ENCODE measurements at regions not wholly inside any gene's neighbourhood (a gene's known extent, or its start where the extent isn't known, plus 50 kb on each side); places are given as distances from the start of the nearest gene placed in this dataset.
"Not testable (repeated sequence)": the region's sequence is repeated elsewhere in the genome, so short reads cannot be mapped to it uniquely, and the experiment has no call there.

DNA sequence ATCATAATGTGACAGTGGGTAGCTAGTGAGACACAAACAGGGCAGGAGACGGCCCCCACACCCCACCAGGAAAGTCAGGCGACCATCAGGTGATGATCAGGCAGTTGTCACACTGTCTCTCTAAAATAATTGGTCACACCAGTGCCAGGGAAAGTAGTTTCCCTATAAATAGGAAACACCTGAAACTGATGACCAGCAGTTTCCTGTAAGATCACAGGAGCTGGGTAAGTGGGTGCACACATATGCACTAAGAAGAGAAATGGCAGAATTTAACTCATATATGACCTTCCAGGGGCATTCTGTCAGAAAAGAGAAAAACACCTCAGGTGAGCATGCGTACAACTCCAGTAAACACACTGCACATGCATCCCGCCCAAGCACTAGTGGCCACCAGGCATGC, 620.5 kb upstream of the GHITM start:
- no peak overlapping the region for H3K4me3 ChIP-seq (ENCODE audit: low read depth, low read length)
- TF ChIP-seq, protein P1, sequence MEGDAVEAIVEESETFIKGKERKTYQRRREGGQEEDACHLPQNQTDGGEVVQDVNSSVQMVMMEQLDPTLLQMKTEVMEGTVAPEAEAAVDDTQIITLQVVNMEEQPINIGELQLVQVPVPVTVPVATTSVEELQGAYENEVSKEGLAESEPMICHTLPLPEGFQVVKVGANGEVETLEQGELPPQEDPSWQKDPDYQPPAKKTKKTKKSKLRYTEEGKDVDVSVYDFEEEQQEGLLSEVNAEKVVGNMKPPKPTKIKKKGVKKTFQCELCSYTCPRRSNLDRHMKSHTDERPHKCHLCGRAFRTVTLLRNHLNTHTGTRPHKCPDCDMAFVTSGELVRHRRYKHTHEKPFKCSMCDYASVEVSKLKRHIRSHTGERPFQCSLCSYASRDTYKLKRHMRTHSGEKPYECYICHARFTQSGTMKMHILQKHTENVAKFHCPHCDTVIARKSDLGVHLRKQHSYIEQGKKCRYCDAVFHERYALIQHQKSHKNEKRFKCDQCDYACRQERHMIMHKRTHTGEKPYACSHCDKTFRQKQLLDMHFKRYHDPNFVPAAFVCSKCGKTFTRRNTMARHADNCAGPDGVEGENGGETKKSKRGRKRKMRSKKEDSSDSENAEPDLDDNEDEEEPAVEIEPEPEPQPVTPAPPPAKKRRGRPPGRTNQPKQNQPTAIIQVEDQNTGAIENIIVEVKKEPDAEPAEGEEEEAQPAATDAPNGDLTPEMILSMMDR (IDR thresholded peaks at IDR 0.05; ENCODE audit: insufficient read depth, low read depth, low read length, missing control alignments), result no peak
- no peak for DNase-seq (ENCODE audit: low read depth)

DNA sequence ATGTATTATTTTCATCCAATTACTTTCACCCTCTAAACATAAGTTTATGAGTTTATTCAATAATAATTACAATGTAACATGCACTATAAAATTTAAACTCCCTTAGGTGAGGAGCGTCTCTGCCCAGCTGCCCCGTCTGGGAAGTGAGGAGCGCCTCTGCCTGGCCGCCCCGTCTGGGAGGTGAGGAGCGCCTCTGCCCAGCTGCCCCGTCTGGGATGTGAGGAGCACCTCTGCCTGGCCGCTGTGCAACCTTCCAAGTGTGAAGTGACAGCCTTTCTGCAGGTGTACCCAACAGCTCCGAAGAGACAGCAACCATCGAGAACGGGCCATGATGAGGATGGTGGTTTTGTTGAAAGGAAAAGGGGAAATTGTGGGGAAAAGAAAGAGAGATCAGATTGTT, 618.9 kb upstream of the GHITM start:
- DNase-seq (ENCODE audit: low read depth); H3K4me3 ChIP-seq (ENCODE audit: low read depth, low read length): not testable (repeated sequence)

DNA sequence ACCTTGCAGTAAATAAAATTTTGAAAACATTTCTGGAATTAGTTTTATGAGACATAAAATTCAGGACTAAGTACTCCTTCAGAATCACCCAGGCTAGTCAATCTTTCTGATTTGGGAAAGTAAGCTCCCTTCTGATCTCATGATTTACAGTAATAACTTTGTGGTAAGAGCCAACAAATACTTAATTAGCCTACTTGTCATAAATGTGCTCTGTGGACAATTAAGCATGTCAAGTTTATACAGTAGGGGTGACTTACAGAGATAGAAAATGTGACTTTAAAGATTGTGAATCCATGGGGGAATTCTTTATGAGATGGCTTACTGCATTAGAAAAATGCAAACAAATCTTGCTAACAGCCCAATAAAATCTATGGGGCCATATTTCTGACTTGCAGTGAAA, 616.9 kb upstream of the GHITM start:
- H3K4me3 ChIP-seq (ENCODE audit: low read depth, low read length), result no peak overlapping the region
- no peak for DNase-seq (ENCODE audit: low read depth)
- TF ChIP-seq, protein P1 (IDR thresholded peaks at IDR 0.05; ENCODE audit: insufficient read depth, low read depth, low read length, missing control alignments), result no peak

- TF ChIP-seq, protein P1 (IDR thresholded peaks at IDR 0.05; ENCODE audit: insufficient read depth, low read depth, low read length, missing control alignments), result no peak
- no peak overlapping the region for H3K4me3 ChIP-seq (ENCODE audit: low read depth, low read length)
- no peak for DNase-seq (ENCODE audit: low read depth)
Observed at GRCh38 chr10:83522881-83523386, 616.4 kb upstream of the GHITM start.

DNA sequence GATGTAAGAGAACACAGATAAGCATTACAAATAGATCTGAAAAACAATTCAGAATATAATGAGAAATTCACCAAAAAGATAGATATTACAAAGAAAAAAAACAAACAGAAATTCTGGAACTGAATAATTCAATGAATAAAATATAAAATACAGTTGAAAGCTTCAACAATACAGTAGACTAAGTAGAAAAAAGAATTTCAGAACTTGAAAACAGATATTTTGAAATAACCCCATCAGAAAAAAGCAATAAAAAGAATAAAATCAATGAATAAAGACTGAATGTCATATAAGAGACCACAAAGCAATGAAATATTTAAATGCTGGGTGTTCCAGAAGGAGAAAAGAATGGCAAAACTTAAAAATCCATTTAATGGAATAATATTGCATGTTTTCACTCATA, 611.4 kb upstream of the GHITM start:
- DNase-seq (ENCODE audit: low read depth), result no peak
- TF ChIP-seq, protein P1 (IDR thresholded peaks at IDR 0.05; ENCODE audit: insufficient read depth, low read depth, low read length, missing control alignments), result no peak
- no peak overlapping the region for H3K4me3 ChIP-seq (ENCODE audit: low read depth, low read length)

DNA sequence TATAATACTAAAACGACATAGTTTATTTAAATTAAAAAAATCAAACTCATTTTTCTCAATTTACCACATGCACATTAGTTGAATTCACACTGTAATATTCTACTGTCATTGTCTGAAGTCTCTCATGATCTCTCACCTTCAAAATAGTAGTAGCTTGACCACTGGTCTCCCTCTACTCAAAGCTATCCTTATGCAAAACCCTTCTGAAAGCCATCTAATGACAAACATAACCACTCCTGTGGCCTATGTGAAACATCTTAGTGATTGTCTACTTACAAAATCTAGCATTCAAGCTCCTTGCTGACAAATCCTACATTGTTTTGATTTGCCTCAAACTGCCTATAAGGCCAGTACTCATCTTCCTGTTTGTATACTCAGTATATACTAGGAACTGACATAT, 606.0 kb upstream of the GHITM start:
- DNase-seq (ENCODE audit: low read depth), result peak; percentile 66
- TF ChIP-seq, protein P1 (IDR thresholded peaks at IDR 0.05; ENCODE audit: insufficient read depth, low read depth, low read length, missing control alignments), result no peak

DNA sequence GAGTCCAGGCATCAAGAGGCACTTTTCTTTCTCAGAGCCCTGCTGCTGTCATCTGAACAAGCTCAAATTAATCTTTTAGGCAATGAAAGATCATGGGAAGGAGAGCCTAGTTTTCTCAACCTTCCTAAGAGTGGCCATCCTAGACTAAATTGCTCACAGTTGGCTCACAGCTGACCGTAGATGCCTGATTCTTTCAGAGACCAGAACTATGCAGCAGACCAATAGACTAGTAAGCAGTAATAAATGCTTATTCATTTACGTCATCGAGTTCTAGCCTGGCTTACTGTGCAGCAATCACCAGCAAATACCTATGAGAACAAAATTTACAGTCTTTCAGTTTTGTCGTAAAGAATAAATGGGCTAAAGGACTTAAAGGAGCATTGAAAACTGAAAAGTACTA, 602.9 kb upstream of the GHITM start:
- TF ChIP-seq, protein P1 (IDR thresholded peaks at IDR 0.05; ENCODE audit: insufficient read depth, low read depth, low read length, missing control alignments), result no peak
- DNase-seq (ENCODE audit: low read depth), result no peak
- H3K4me3 ChIP-seq (ENCODE audit: low read depth, low read length), result no peak overlapping the region

More for the DNA sequence above, 606.0 kb upstream of the GHITM start:
- H3K4me3 ChIP-seq (ENCODE audit: low read depth, low read length), result no peak overlapping the region
